T-helper 17 cell (primary cell): ENCODE measurements at regions not wholly inside any gene's neighbourhood (a gene's known extent, or its start where the extent isn't known, plus 50 kb on each side); places are given as distances from the start of the nearest gene placed in this dataset.

Source experiments
- ATAC-seq: fragments of 150-1000 bp; cut with Tn5 transposase; 2 replicates; pipeline ENCODE4 v1.10.0; 2021; ENCODE audit warnings: mild to moderate bottlenecking, moderate library complexity
- DNase-seq, 3 donors: peaks; one replicate each; pipeline versions ENCODE4 v3.0.0 to v3.0.0-alpha.2; 2020 to 2021
- H3K9me3 ChIP-seq: one replicate; pipeline ENCODE4 v1.7.0; 2013; ENCODE audit warnings: low read length, mild to moderate bottlenecking; ENCODE audit not compliant: control insufficient read depth, poor library complexity, severe bottlenecking
- H3K27ac Mint-ChIP-seq: one replicate; pipeline ENCODE4 v1.8.0; 2022; ENCODE audit warnings: mild to moderate bottlenecking, moderate library complexity, mixed read lengths
- H3K27me3 Mint-ChIP-seq: one replicate; pipeline ENCODE4 v1.8.0; 2022; ENCODE audit warnings: mixed read lengths
- H3K36me3 Mint-ChIP-seq: one replicate; pipeline ENCODE4 v1.8.0; 2022; ENCODE audit warnings: low read depth, mixed read lengths
- H3K4me1 Mint-ChIP-seq: one replicate; pipeline ENCODE4 v1.8.0; 2022; ENCODE audit warnings: mild to moderate bottlenecking, mixed read lengths
- H3K4me3 Mint-ChIP-seq: one replicate; pipeline ENCODE4 v1.8.0; 2022; ENCODE audit warnings: mild to moderate bottlenecking, moderate library complexity, mixed read lengths

DNA sequence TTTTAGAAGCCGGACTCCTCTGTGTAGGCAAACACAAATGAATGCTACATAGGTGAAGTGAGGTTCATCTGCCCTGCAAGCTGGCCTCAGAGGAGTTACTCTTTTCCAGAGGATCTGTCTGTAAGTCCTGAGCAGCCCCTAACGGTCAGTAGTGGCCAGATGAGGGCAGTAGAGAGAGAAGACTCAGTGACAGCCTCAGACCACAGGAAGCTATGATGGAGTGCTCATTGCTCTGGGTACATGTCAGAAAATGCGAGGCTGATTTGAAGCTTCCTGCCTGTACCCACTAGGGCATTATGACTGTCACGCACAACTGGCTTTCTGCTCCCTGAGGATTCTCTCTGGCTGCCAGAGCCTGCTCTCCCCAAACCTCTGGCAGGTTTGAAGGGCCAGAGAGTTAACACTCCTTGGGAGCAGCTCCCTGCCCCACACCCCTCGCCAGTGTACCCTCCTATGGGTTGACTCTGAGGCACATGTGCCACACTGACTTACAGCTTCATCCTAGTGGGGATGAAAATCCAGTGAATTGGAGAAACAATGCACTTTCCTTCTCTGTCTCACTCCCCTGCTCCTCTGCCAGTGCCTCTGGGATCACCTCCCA lies 141.5 kb downstream of the GABRG2 start:
- no peak for ATAC-seq
- Mint-ChIP-seq H3K4me3 (no peak overlapping the region), H3K27ac (no peak overlapping the region)

DNA sequence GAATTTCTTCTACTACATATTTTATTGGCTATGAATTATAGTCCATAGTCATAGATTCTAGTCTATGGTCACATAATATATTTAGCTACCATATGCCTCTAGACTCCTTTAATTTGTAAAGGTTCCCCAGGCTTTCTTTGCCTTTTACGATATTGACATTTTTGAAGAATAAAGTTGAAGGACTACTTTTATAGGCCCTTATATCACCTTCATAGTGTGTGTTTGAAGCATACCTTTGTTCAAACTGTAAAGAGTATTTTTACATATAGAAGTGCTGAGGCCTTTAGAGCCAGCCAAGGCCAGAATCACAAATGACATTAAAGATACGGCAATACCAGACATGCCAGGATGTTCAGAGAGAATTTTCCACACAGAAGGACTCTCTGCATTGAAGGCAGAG lies 147.0 kb downstream of the GABRG2 start:
- no peaks in the 10 kb centered on the region for H3K36me3 Mint-ChIP-seq
- H3K4me1 Mint-ChIP-seq, result no peaks in the 10 kb centered on the region
- DNase-seq, result no peak
- H3K9me3 ChIP-seq, result no peaks in the 10 kb centered on the region
- H3K4me3 Mint-ChIP-seq, result no peak overlapping the region
- no peak overlapping the region for H3K27ac Mint-ChIP-seq
- ATAC-seq, result no peak
- H3K27me3 Mint-ChIP-seq, result no peaks in the 10 kb centered on the region

More for the DNA sequence above, 141.5 kb downstream of the GABRG2 start:
- peaks cover 4% of the 10 kb centered on the region for H3K9me3 ChIP-seq
- Mint-ChIP-seq H3K27me3 (no peaks in the 10 kb centered on the region), H3K4me1 (no peaks in the 10 kb centered on the region), H3K36me3 (no peaks in the 10 kb centered on the region)
- DNase-seq, result no peak

DNA sequence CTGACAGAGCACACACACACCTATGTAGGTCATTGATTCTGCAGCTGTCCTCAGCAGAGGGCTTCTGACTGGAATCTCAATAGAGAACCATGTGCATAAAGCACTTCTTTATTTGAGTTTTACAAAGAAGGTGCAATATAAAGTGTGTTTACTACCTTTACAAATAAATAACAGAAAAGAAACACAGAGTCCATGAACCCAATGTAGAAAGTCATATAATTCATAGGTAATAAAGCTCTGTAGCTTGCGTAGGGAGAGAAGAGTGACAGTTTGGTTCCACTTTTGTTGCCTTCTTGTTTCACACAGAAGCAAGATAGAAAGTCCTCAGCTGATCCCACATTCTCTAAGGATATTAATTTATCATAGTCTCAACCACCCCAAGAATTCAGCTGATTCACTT lies 149.5 kb downstream of the GABRG2 start:
- Mint-ChIP-seq H3K27me3 (no peaks in the 10 kb centered on the region), H3K4me1 (no peaks in the 10 kb centered on the region), H3K36me3 (no peaks in the 10 kb centered on the region), H3K4me3 (no peak overlapping the region), H3K27ac (no peak overlapping the region)
- no peak for DNase-seq
- no peak for ATAC-seq
- H3K9me3 ChIP-seq, result no peaks in the 10 kb centered on the region

DNA sequence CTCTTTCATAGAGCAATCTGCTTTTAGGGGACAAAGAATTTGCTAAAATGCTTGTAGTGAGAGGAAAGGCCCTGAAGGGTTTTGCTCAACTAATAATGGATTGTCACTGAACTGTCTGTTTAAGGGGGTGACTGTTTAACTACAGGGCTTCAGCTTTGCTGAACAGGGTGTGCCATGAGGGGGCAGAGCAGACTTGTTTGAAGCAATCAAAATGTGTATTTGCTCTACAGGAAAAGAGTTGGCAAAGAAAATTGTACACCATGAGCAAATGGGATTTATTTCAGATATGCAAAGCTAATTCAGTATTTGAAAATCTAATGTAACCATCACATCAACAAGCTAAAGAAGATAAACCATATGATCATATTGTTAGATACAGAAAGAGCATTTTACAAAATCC lies 154.3 kb downstream of the GABRG2 start:
- no peaks in the 10 kb centered on the region for H3K9me3 ChIP-seq
- no peaks in the 10 kb centered on the region for H3K4me1 Mint-ChIP-seq
- H3K36me3 Mint-ChIP-seq, result no peaks in the 10 kb centered on the region
- ATAC-seq (no peak), DNase-seq (no peak)
- H3K4me3 Mint-ChIP-seq, result no peak overlapping the region
- H3K27ac Mint-ChIP-seq, result no peak overlapping the region
- no peaks in the 10 kb centered on the region for H3K27me3 Mint-ChIP-seq

DNA sequence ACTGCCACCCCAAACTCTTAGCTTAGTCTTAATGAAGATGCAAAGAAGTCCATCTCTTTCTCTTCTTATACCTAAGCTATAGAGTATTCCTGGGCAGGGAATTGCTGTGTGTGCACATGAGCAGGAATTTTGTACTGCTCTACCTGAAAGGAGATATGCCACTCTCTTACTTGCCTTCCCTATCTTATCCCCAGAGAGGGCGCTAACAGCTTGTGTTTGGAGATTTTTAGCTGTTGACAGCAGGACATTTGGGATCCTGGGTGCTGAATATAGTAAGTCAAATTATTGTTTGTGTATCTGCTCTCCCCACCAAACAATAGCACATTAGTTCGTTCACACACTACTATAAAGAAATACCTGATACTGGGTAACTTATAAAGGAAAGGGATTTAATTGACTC lies 159.5 kb downstream of the GABRG2 start:
- Mint-ChIP-seq H3K27me3 (no peaks in the 10 kb centered on the region), H3K36me3 (no peaks in the 10 kb centered on the region), H3K4me3 (no peak overlapping the region), H3K4me1 (no peaks in the 10 kb centered on the region), H3K27ac (no peak overlapping the region)
- DNase-seq (no peak), ATAC-seq (no peak)
- no peaks in the 10 kb centered on the region for H3K9me3 ChIP-seq

DNA sequence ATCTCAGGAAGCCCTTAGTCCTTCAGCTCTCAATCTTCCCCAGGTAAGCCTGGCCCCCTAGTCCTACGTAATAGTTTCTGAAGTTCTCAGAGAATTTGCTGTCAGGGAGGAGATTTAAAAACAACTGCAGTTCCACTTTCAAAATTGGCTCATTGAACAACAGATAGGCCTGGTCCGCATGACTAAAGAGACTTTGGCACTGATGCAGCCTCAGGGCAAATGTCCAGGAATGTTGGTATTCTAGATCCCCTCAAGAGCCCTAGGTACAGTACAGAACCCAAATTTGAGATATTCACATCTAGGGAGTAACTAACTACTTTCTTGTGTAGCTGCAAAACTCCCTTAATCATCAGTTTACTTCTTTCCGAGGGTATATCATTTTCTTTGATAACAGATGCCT lies 162.8 kb downstream of the GABRG2 start:
- H3K4me3 Mint-ChIP-seq, result no peak overlapping the region
- H3K4me1 Mint-ChIP-seq, result no peaks in the 10 kb centered on the region
- no peaks in the 10 kb centered on the region for H3K9me3 ChIP-seq
- DNase-seq, result no peak
- H3K27me3 Mint-ChIP-seq, result no peaks in the 10 kb centered on the region
- no peaks in the 10 kb centered on the region for H3K36me3 Mint-ChIP-seq
- H3K27ac Mint-ChIP-seq, result no peak overlapping the region
- no peak for ATAC-seq

DNA sequence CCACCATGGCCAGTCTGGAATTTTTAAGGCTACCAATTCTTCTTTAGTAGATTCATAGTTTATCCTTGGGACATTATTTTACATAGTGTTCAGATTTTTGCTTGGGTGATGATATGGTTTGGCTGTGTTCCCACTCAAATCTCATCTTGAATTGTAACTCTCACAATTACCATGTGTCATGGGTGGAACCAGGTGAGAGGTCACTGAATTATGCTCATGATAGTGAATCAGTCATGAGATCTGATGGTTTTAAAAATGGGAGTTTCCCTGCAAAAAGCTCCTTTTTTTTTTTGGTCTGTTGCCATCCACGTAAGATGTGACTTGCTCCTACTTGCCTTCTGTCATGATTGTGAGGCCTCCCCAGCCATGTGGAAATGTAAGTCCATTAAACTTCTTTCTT lies 163.9 kb downstream of the GABRG2 start:
- ATAC-seq (no peak), DNase-seq (no peak)
- H3K4me3 Mint-ChIP-seq, result no peak overlapping the region
- no peaks in the 10 kb centered on the region for H3K36me3 Mint-ChIP-seq
- H3K4me1 Mint-ChIP-seq, result no peaks in the 10 kb centered on the region
- H3K27ac Mint-ChIP-seq, result no peak overlapping the region
- no peaks in the 10 kb centered on the region for H3K27me3 Mint-ChIP-seq
- no peaks in the 10 kb centered on the region for H3K9me3 ChIP-seq

DNA sequence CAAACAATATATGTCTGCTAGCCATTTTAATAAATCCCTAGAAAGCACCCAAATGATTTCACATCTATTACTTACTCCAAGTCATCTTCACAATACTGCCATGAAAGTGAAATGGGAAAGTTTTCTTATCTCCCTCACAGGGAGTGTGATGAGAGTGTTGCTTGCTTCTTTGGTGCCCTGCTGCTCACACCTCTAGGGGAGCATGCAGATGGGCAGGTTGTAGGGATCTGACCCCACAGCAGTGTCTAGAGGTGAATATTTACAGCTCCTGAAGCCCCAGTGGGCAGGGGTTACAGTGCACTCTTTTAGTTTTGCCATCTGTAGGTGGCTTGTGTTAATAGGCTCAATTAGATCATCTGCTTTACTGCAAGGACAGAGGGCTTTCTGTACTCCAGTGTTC lies 173.2 kb downstream of the GABRG2 start:
- H3K4me3 Mint-ChIP-seq, result no peak overlapping the region
- no peaks in the 10 kb centered on the region for H3K36me3 Mint-ChIP-seq
- no peaks in the 10 kb centered on the region for H3K4me1 Mint-ChIP-seq
- no peaks in the 10 kb centered on the region for H3K27me3 Mint-ChIP-seq
- ATAC-seq (no peak), DNase-seq (no peak)
- H3K9me3 ChIP-seq, result no peaks in the 10 kb centered on the region
- no peak overlapping the region for H3K27ac Mint-ChIP-seq

DNA sequence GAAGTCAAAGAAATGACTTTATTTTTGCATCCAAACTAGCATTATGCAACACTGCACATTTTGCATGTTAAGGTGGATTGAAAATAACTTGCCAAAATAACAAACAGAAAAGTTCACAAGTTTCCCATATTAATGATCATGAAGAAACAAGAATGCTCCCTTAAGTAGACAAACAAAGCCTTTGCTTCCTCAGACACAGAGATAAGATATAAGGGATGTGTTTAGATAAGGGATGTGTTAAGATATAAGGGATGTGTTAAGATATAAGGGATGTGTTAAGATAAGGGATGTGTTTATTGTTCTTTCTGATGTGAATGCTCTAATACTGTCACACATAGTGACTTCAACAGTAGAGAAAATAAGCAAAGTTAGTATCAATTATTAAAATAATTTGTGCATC lies 174.8 kb downstream of the GABRG2 start:
- no peak overlapping the region for H3K27ac Mint-ChIP-seq
- no peaks in the 10 kb centered on the region for H3K4me1 Mint-ChIP-seq
- DNase-seq (no peak), ATAC-seq (no peak)
- H3K27me3 Mint-ChIP-seq, result no peaks in the 10 kb centered on the region
- H3K9me3 ChIP-seq, result no peaks in the 10 kb centered on the region
- no peaks in the 10 kb centered on the region for H3K36me3 Mint-ChIP-seq
- no peak overlapping the region for H3K4me3 Mint-ChIP-seq

DNA sequence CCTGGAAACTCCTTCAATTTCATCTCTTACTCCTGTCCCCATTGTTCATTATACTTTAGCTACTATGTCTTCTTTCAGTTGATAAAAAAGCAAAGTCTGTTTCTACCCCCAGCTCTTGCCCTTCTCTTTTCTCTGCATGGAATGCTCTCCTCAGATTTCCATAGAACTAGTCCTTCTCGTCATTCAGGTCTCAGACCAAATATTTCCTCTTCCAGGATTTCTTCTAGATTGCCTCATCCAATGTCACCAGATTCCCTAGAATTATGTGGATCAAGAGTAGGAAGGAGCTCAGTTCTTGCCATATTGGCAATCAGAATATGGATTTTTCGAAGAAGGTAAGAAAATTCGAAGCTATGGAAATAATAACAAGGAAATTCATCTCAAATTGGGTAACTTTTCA lies 176.1 kb downstream of the GABRG2 start:
- Mint-ChIP-seq H3K27ac (no peak overlapping the region), H3K36me3 (no peaks in the 10 kb centered on the region), H3K27me3 (no peaks in the 10 kb centered on the region), H3K4me1 (no peaks in the 10 kb centered on the region), H3K4me3 (no peak overlapping the region)
- DNase-seq, result no peak
- no peaks in the 10 kb centered on the region for H3K9me3 ChIP-seq
- no peak for ATAC-seq

DNA sequence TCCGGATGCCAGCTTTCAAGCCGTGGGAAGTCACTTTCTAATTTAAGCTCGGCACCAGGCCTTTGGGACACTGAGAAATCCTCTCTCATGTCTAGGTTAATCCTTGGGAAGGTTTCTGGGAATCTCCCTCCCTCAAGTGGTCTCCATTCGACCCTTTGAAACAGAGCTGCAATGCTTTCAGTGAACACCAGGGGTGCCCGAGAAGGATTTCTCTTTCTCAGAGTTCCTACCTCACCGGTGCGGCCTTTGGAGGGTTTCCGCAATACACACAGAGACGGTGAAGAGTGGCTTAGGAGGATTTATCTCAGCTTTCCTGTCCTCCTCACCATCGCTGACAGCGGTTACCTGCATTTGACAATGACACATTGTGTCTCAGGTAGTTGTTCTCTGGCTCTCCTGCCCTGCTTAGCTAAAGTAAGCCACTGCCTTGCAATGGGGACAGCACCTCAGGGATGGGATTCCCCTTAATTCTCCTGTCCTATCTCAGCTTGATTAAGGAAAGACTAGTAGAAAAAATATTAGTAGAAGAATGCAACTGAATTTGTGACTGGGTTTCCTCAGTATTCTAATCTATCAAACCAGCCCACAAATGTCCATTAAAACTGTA lies 180.6 kb downstream of the GABRG2 start:
- H3K4me1 Mint-ChIP-seq, result no peaks in the 10 kb centered on the region

DNA sequence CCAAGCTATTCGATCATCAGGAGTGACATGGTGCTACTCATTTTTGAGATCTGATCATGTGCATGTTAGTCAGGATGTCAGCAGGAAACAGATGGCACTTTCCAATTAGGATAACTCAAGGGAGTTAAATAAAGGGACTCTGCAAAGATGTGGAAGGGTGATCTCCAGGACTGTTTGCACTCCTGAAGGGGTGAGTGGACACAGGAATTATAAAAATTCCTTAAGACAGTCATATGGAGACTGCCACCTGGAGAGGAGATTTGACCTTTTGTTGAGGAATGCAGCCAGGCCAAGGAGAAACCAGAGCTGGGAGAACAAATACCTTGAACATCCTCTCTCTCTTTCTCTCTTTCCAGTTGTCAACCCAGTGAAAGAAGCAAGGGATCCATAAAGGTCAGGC lies 189.1 kb downstream of the GABRG2 start:
- no peak for ATAC-seq

More for the DNA sequence above, 180.6 kb downstream of the GABRG2 start:
- H3K36me3 Mint-ChIP-seq, result no peaks in the 10 kb centered on the region
- H3K9me3 ChIP-seq, result no peaks in the 10 kb centered on the region
- H3K4me3 Mint-ChIP-seq, result no peak overlapping the region
- no peak for ATAC-seq
- no peaks in the 10 kb centered on the region for H3K27me3 Mint-ChIP-seq
- no peak for DNase-seq
- H3K27ac Mint-ChIP-seq, result no peak overlapping the region

DNA sequence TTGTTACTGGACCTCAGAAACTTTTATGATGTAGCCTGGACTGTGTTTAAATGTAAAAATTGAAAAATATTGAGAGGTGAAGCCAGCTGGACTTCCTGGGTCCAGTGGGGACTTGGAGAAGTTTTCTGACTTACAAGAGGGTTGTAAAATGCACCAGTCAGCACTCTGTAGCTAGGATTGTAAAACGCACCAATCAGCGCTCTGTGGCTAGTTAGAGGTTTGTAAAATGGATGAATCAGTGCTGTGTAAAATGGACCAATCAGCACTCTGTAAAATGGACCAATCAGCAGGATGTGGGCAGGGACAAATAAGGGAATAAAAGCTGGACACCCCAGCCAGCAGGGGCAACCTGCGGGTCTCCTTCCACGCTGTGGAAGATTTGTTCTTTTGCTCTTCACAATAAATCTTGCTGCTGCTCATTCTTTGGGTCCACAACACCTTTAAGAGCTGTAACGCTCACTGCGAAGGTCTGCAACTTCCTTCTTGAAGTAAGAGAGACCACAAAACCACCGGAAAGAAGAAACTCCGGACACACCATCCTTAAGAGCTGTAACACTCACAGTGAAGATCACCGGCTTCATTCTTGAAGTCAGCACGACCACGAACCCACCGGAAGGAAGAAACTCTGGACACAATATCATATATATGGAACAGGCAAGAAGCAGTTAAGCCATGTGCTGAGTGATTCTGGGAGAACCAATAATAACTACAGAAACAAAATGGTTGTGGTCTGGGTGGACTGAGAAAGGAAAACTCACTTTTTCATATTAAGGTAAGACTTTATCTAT lies 201.3 kb downstream of the GABRG2 start:
- H3K36me3 Mint-ChIP-seq, result no peaks in the 10 kb centered on the region
- no peak for DNase-seq

More for the DNA sequence above, 189.1 kb downstream of the GABRG2 start:
- H3K9me3 ChIP-seq, result no peaks in the 10 kb centered on the region
- Mint-ChIP-seq H3K27me3 (no peaks in the 10 kb centered on the region), H3K4me1 (no peaks in the 10 kb centered on the region), H3K36me3 (no peaks in the 10 kb centered on the region), H3K27ac (no peak overlapping the region), H3K4me3 (no peak overlapping the region)
- no peak for DNase-seq

DNA sequence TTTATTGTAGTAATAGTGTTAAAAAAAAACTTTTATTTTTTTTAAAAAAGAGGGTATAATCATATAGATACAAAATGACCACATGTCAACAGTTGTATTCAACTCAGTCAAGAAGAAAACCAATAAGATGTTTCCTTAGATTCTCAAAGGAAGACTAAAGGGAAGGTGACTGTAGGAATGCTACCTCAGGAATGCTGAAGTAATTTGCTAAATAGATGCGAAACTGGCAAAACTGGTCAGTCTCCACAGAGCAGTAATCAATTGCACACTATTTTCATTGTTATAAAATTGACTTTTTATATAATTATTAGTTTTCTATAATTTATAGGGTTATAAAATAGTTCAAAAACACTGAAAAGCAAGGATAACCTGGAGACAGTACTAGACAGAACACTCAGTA lies 204.8 kb downstream of the GABRG2 start:
- no peaks in the 10 kb centered on the region for H3K27me3 Mint-ChIP-seq
- DNase-seq (no peak), ATAC-seq (no peak)
- H3K36me3 Mint-ChIP-seq, result no peaks in the 10 kb centered on the region
- H3K27ac Mint-ChIP-seq, result no peak overlapping the region
- no peak overlapping the region for H3K4me3 Mint-ChIP-seq
- H3K4me1 Mint-ChIP-seq, result no peaks in the 10 kb centered on the region
- H3K9me3 ChIP-seq, result no peaks in the 10 kb centered on the region

More for the DNA sequence above, 201.3 kb downstream of the GABRG2 start:
- H3K9me3 ChIP-seq, result no peaks in the 10 kb centered on the region
- no peaks in the 10 kb centered on the region for H3K4me1 Mint-ChIP-seq
- no peak for ATAC-seq
- H3K27ac Mint-ChIP-seq, result no peak overlapping the region
- no peaks in the 10 kb centered on the region for H3K27me3 Mint-ChIP-seq
- no peak overlapping the region for H3K4me3 Mint-ChIP-seq
